AG04450 (cell line): ENCODE measurements at regions not wholly inside any gene's neighbourhood (a gene's known extent, or its start where the extent isn't known, plus 50 kb on each side); places are given as distances from the start of the nearest gene placed in this dataset.

ENCODE experiments used
- CTCF ChIA-PET: fragments of 300-600, 350-600 bp; formaldehyde crosslinking; extraction: SDS; loops from one replicate; lab custom pipeline; 2022; ENCODE audit warnings: antibody characterized with exemption, inconsistent platforms; lab: Charles Lee
- POLR2A ChIA-PET: fragments of 350-600 bp; formaldehyde crosslinking; extraction: SDS; loops from one replicate; lab custom pipeline; 2021; ENCODE audit warnings: antibody characterized with exemption, inconsistent platforms; lab: Yijun Ruan, JAX
- DNase-seq: peaks from one replicate; pipeline ENCODE4 v3.0.0-alpha.2; 2011; ENCODE audit warnings: low read depth, low spot score
- H3K27ac ChIP-seq: one replicate; pipeline ENCODE4 v1.5.1; 2012; ENCODE audit warnings: low read depth, low read length, control low read depth
- H3K27me3 ChIP-seq: one replicate; pipeline ENCODE4 v1.6.0; 2012; ENCODE audit warnings: low read length; ENCODE audit not compliant: control insufficient read depth, insufficient read depth
- H3K4me3 ChIP-seq: 2 replicates; pipeline ENCODE4 v1.5.1; 2011; ENCODE audit warnings: mild to moderate bottlenecking, low read depth, low read length, control low read depth
- H3K9me3 ChIP-seq: 2 replicates; pipeline ENCODE4 v1.5.1; 2012; ENCODE audit warnings: low read length; ENCODE audit not compliant: control insufficient read depth, insufficient read depth
- TF ChIP-seq, protein P1 (sequence below): IDR thresholded peaks from 2 replicates; pipeline ENCODE4 v1.5.1; 2011; ENCODE audit warnings: low read depth, low read length, control low read depth, inconsistent platforms

DNA sequence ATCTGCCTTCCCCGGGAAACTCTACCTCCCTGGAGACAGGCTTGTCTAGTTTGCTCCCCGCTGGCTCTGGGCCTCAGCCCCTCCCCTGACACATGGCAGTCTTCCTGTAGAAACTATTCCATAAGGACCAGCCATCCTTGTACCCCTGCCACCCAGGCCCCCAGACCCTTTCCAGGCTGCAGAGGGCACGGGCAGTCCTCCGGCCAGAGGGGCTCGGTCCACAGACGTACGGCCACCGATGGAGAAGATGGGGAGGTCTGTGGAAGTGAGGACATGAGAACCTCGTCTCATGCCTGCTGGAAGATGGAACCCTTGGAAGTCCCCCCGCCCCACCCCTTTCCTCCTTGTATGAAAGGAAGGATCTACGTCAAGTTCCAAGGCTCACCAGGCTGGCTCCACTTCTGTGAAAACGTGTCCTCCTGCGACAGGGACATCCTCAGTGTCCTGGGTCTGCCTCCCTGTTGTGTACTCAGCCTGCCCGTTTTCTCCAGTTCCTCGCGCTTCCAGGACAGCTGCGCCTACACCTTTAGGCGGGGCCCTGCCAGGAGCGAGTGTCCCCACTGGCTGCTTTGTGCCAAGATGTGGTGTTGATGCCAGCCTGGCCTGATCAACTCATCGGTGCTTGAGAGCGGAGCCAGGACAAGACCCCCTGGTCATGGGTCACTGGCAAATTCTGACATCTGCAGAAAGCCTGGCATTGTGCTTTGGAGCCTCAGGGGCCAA, 414.9 kb downstream of the GLRX3 start:
- no peak overlapping the region for H3K4me3 ChIP-seq
- TF ChIP-seq, protein P1, sequence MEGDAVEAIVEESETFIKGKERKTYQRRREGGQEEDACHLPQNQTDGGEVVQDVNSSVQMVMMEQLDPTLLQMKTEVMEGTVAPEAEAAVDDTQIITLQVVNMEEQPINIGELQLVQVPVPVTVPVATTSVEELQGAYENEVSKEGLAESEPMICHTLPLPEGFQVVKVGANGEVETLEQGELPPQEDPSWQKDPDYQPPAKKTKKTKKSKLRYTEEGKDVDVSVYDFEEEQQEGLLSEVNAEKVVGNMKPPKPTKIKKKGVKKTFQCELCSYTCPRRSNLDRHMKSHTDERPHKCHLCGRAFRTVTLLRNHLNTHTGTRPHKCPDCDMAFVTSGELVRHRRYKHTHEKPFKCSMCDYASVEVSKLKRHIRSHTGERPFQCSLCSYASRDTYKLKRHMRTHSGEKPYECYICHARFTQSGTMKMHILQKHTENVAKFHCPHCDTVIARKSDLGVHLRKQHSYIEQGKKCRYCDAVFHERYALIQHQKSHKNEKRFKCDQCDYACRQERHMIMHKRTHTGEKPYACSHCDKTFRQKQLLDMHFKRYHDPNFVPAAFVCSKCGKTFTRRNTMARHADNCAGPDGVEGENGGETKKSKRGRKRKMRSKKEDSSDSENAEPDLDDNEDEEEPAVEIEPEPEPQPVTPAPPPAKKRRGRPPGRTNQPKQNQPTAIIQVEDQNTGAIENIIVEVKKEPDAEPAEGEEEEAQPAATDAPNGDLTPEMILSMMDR = no peak
- CTCF ChIA-PET = no interaction called here
- H3K27ac ChIP-seq = no peak overlapping the region
- peaks cover 73% of the 10 kb centered on the region for H3K9me3 ChIP-seq
- POLR2A ChIA-PET = no interaction called here
- no peaks in the 10 kb centered on the region for H3K27me3 ChIP-seq
- no peak for DNase-seq

DNA sequence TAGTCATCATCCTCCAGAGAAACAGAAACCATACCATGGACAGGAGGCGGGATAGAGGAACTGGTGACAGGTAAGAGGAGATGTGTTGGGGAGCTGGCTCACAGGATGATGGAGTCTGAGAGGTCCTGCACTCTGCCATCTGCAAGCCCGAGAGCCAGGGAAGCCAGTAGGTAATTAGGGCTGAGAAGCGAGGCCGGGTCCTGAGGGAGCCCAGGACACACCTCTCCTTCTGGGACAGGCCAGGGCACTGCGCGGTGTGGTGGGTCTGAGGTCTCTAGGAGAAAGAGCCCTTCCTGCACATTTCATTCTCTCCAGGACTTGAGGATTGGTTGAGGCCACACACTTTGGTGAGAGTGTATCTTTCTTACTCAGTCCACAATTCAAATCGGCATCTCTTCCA, 415.5 kb downstream of the GLRX3 start:
- peaks cover 75% of the 10 kb centered on the region for H3K9me3 ChIP-seq
- TF ChIP-seq, protein P1 = no peak
- ChIA-PET CTCF (no interaction called here), POLR2A (no interaction called here)
- H3K4me3 ChIP-seq = no peak overlapping the region
- no peak overlapping the region for H3K27ac ChIP-seq
- no peaks in the 10 kb centered on the region for H3K27me3 ChIP-seq
- DNase-seq = no peak

DNA sequence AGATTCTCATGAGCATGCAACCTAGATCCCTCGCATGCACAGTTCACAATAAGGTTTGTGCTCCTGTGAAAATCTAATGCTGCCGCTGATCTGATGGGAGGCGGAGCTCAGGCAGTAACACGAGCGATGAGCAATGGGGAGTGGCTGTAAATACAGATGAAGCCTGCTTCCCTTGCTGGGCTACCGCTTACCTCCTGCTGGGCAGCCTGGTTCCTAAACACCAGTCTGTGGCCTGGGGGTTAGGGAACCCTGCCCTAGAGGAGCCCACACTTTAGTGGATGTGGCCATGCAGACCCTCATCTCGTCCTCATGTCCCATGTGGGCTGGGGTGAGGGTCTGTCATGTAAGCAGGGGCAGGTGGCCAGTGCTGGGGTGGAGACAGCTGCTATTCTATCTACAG, 417.6 kb downstream of the GLRX3 start:
- H3K4me3 ChIP-seq = no peak overlapping the region
- peaks cover 76% of the 10 kb centered on the region for H3K9me3 ChIP-seq
- POLR2A ChIA-PET = no interaction called here
- no peak overlapping the region for H3K27ac ChIP-seq
- no peaks in the 10 kb centered on the region for H3K27me3 ChIP-seq
- TF ChIP-seq, protein P1 = no peak
- CTCF ChIA-PET = no interaction called here
- DNase-seq = no peak

DNA sequence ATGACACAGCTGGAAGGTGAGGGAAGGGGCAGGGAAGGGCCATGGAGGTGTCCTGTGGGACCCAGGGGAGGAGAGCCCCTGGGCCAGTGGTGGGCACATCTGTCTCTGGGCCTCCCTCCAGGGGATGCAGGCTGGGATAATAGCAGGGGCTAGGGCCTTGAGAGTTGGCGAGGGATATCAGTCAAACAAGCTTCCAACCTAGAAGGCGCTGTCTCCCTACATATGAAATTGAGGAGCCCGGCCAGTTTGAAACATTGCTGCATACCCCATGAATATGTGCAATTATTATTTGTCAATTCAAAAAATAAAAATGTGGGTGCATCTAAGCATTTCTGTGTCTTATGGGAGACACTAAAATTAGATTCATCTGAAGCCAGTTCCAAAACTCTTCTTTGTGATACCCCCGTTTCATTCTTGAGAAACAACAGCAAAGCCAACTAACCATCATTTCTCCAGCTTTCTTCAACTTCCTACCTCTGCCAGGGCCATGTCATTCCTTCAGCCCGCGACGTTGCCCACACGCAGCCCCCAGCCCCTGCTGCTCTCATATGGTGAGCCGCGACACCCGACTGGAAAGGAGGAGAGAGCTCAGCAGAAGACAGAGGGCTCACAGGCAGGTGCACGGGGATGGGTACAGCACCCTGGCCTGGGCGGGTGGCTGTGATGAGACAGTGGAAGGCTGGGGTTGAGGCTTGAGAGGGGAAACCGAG, 418.7 kb downstream of the GLRX3 start:
- CTCF ChIA-PET = no interaction called here
- peaks cover 79% of the 10 kb centered on the region for H3K9me3 ChIP-seq
- DNase-seq = no peak
- H3K27me3 ChIP-seq = no peaks in the 10 kb centered on the region
- H3K27ac ChIP-seq = no peak overlapping the region
- no peak overlapping the region for H3K4me3 ChIP-seq
- POLR2A ChIA-PET = no interaction called here
- TF ChIP-seq, protein P1 = no peak

DNA sequence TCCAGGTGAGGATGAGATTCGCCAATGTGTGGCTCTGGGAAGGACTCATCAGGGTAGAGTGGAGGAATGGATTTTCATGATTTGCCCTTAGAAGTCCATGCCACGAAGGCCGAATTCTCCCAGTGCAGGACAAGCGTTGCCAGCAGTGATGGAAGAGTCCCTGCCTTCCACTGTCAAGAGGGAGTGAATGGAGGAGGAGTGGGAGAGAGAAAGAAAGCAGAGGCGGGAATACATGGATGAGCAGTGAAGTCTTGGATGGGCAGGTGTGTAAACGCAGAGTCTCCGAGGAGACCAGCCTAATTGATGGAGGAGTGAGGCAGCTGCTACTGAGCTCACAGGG, 419.2 kb downstream of the GLRX3 start:
- ChIA-PET POLR2A (no interaction called here), CTCF (no interaction called here)
- DNase-seq = no peak
- H3K4me3 ChIP-seq = no peak overlapping the region
- H3K27ac ChIP-seq = no peak overlapping the region
- TF ChIP-seq, protein P1 = no peak
- peaks cover 84% of the 10 kb centered on the region for H3K9me3 ChIP-seq
- H3K27me3 ChIP-seq = no peaks in the 10 kb centered on the region
